HG03378 (cell line): ENCODE measurements at regions not wholly inside any gene's neighbourhood (a gene's known extent, or its start where the extent isn't known, plus 50 kb on each side); places are given as distances from the start of the nearest gene placed in this dataset.

ENCODE experiments used
- ATAC-seq: cut with Tn5 transposase; IDR thresholded peaks from one replicate; pipeline ENCODE4 v1.9.1; 2021; ENCODE audit warnings: mild to moderate bottlenecking, moderate library complexity; ENCODE audit not compliant: unreplicated experiment

- no peak for ATAC-seq
Measured at GRCh38 chr4:24015782-24016181, 125.9 kb upstream of the PPARGC1A start.

- ATAC-seq, result no peak
Measured at GRCh38 chr4:24013668-24014422, 124.0 kb upstream of the PPARGC1A start.

GRCh38 chr4:24010994-24011393 lies 121.1 kb upstream of the PPARGC1A start:
- no peak for ATAC-seq

- no peak for ATAC-seq
Measured at GRCh38 chr4:24010573-24010972, 120.7 kb upstream of the PPARGC1A start.

GRCh38 chr4:24007860-24008261 lies 118.0 kb upstream of the PPARGC1A start:
- ATAC-seq, result no peak

- ATAC-seq, result no peak
Measured at GRCh38 chr4:24006269-24006668, 116.4 kb upstream of the PPARGC1A start.

GRCh38 chr4:24003926-24004325 lies 114.1 kb upstream of the PPARGC1A start:
- ATAC-seq, result no peak

- no peak for ATAC-seq
Measured at GRCh38 chr4:24003496-24003895, 113.6 kb upstream of the PPARGC1A start.

GRCh38 chr4:24002330-24002966 lies 112.6 kb upstream of the PPARGC1A start:
- ATAC-seq, result no peak

GRCh38 chr4:24001486-24002329 lies 111.9 kb upstream of the PPARGC1A start:
- ATAC-seq, result no peak

GRCh38 chr4:24000470-24000831 lies 110.6 kb upstream of the PPARGC1A start:
- ATAC-seq, result no peak

- no peak for ATAC-seq
Measured at GRCh38 chr4:23999714-24000469, 110.0 kb upstream of the PPARGC1A start.

- no peak for ATAC-seq
Measured at GRCh38 chr4:23993373-23993772, 103.5 kb upstream of the PPARGC1A start.

GRCh38 chr4:23991444-23991843 lies 101.6 kb upstream of the PPARGC1A start:
- ATAC-seq, result no peak

- ATAC-seq, result no peak
Measured at GRCh38 chr4:23986270-23986669, 96.4 kb upstream of the PPARGC1A start.

- no peak for ATAC-seq
Measured at GRCh38 chr4:23981328-23981727, 91.5 kb upstream of the PPARGC1A start.

GRCh38 chr4:23979534-23979933 lies 89.7 kb upstream of the PPARGC1A start:
- ATAC-seq, result no peak

- no peak for ATAC-seq
Measured at GRCh38 chr4:23978002-23978401, 88.2 kb upstream of the PPARGC1A start.

GRCh38 chr4:23976423-23976822 lies 86.6 kb upstream of the PPARGC1A start:
- ATAC-seq, result no peak

GRCh38 chr4:23973308-23973855 lies 83.5 kb upstream of the PPARGC1A start:
- ATAC-seq, result no peak

GRCh38 chr4:23972805-23973204 lies 83.0 kb upstream of the PPARGC1A start:
- ATAC-seq, result no peak
